Neuronal stem cell (in vitro differentiated cells): ENCODE measurements at regions not wholly inside any gene's neighbourhood (a gene's known extent, or its start where the extent isn't known, plus 50 kb on each side); places are given as distances from the start of the nearest gene placed in this dataset.

ENCODE experiments used
- DNase-seq: peaks from one replicate; pipeline ENCODE4 v3.0.0-alpha.2; 2013; ENCODE audit warnings: low spot score
- H2AFZ ChIP-seq: one replicate; pipeline ENCODE4 v1.6.1; 2013; ENCODE audit warnings: mild to moderate bottlenecking, low read length, inconsistent platforms
- H2AK5ac ChIP-seq: 2 replicates; pipeline ENCODE4 v1.6.1; 2013; ENCODE audit warnings: low read depth, mild to moderate bottlenecking, inconsistent platforms, low read length, moderate library complexity, mixed read lengths
- H2BK120ac ChIP-seq: 2 replicates; pipeline ENCODE4 v1.6.1; 2013; ENCODE audit warnings: low read depth, mild to moderate bottlenecking, inconsistent platforms, low read length, moderate library complexity, mixed read lengths
- H2BK12ac ChIP-seq: one replicate; pipeline ENCODE4 v1.6.1; 2013; ENCODE audit warnings: low read length, inconsistent platforms
- H2BK15ac ChIP-seq: 2 replicates; pipeline ENCODE4 v1.6.1; 2013; ENCODE audit warnings: mild to moderate bottlenecking, low read length, inconsistent platforms, mixed read lengths
- H2BK5ac ChIP-seq: one replicate; pipeline ENCODE4 v1.6.1; 2013; ENCODE audit warnings: inconsistent platforms, mild to moderate bottlenecking, low read length, moderate library complexity
- H3K14ac ChIP-seq: one replicate; pipeline ENCODE4 v1.6.1; 2013; ENCODE audit warnings: low read length, inconsistent platforms
- H3K18ac ChIP-seq: 2 replicates; pipeline ENCODE4 v1.6.1; 2013; ENCODE audit warnings: low read length, inconsistent platforms
- H3K23ac ChIP-seq: 2 replicates; pipeline ENCODE4 v1.6.1; 2013; ENCODE audit warnings: low read depth, mild to moderate bottlenecking, mixed read lengths, low read length, inconsistent platforms; ENCODE audit not compliant: poor library complexity
- H3K27ac ChIP-seq: replicated peaks from 3 replicates; pipeline ENCODE4 v1.5.1; 2013; ENCODE audit warnings: low read length, inconsistent platforms
- H3K27me3 ChIP-seq, 3 experiments: 2 replicates each; pipeline ENCODE4 v1.6.1; 2013; ENCODE audit warnings: low read length in 3 of 3, mild to moderate bottlenecking in 2 of 3, inconsistent platforms in 1 of 3, low read depth in 1 of 3, mixed read lengths in 1 of 3, moderate library complexity in 1 of 3; ENCODE audit not compliant: control insufficient read depth in 3 of 3, insufficient read depth in 3 of 3
- H3K36me3 ChIP-seq, 2 donors: replicated peaks in 1 of 2; 2 replicates each; pipeline ENCODE4 v1.6.1; 2013; ENCODE audit warnings: low read length in 2 of 2; ENCODE audit not compliant: control insufficient read depth in 2 of 2, insufficient read depth in 2 of 2
- H3K4ac ChIP-seq: 2 replicates; pipeline ENCODE4 v1.6.1; 2013; ENCODE audit warnings: inconsistent platforms, mild to moderate bottlenecking, low read length, moderate library complexity
- H3K4me1 ChIP-seq, 2 donors: 1 replicate in 1 of 2; 2 replicates in 1 of 2; pipeline ENCODE4 v1.6.1; 2013; ENCODE audit warnings: low read length in 2 of 2, low read depth in 1 of 2; ENCODE audit not compliant: control insufficient read depth in 2 of 2, insufficient read depth in 1 of 2
- H3K4me2 ChIP-seq: one replicate; pipeline ENCODE4 v1.6.1; 2013; ENCODE audit warnings: mild to moderate bottlenecking, low read length, inconsistent platforms; ENCODE audit not compliant: insufficient read depth, poor library complexity, severe bottlenecking
- H3K4me3 ChIP-seq, 2 donors: 2 replicates each; pipeline ENCODE4 v1.5.1; 2013; ENCODE audit warnings: low read length in 2 of 2, mild to moderate bottlenecking in 2 of 2, inconsistent platforms in 1 of 2, moderate library complexity in 1 of 2
- H3K79me1 ChIP-seq: one replicate; pipeline ENCODE4 v1.6.1; 2013; ENCODE audit warnings: low read depth, mild to moderate bottlenecking, inconsistent platforms, low read length, moderate library complexity
- H3K9ac ChIP-seq: one replicate; pipeline ENCODE4 v1.6.1; 2013; ENCODE audit warnings: mild to moderate bottlenecking, low read depth, low read length, inconsistent platforms; ENCODE audit not compliant: poor library complexity
- H3K9me3 ChIP-seq, 2 donors: replicated peaks in 1 of 2; 2 replicates each; pipeline versions ENCODE3 to v1.6.1; 2013; ENCODE audit warnings: low read length in 2 of 2, mild to moderate bottlenecking in 2 of 2, inconsistent platforms in 1 of 2, low read depth in 1 of 2, mixed read lengths in 1 of 2, moderate library complexity in 1 of 2; ENCODE audit not compliant: control insufficient read depth in 2 of 2, insufficient read depth in 1 of 2
- H4K8ac ChIP-seq: one replicate; pipeline ENCODE4 v1.6.1; 2013; ENCODE audit warnings: low read depth, mild to moderate bottlenecking, inconsistent platforms, low read length, moderate library complexity
- H4K91ac ChIP-seq: one replicate; pipeline ENCODE4 v1.6.1; 2013; ENCODE audit warnings: low read length, low read depth, mild to moderate bottlenecking, inconsistent platforms; ENCODE audit not compliant: poor library complexity
- WGBS, 2 donors: extraction: QIAGEN DNeasy Blood & Tissue Kit; methylation state at CpG; one replicate each; pipeline ENCODE4 v1.1.7; 2013; ENCODE audit warnings: missing lambda C conversion rate in 2 of 2, mixed read lengths in 1 of 2; ENCODE audit not compliant: insufficient read length in 2 of 2, insufficient replicate concordance in 1 of 2; ENCODE audit errors: extremely low coverage in 2 of 2; 5-methylcytosine and 5-hydroxymethylcytosine counted together

DNA sequence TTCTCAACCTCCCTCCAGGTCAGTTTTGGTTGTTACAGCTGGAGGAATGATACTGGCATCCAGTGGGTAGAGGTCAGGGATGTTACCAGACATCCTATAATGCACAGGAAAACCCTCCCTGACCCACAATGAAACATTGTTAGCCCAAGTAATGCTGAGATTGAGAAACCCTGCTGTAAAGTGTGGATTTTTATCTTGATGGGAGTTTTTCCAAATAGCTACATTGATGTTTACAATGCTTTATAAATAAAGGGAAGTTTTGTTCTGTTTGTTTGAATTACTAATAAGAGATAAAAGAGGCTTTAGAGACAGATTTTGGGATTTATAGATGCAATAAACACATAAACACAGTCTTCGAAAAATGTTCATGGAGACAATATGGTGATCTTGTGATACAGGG lies 194.0 kb upstream of the NUDT6 start:
- no peak for DNase-seq
- no peak overlapping the region for H2BK120ac ChIP-seq
- H3K18ac ChIP-seq, result no peak overlapping the region
- WGBS, 2 donors, result no CpG with 5 or more reads among the region's 1 CpG
- H3K9me3 ChIP-seq, result peaks cover 10 to 21% of the 10 kb centered on the region in 2 donors
- no peak overlapping the region for H2BK15ac ChIP-seq
- H3K4me2 ChIP-seq, result no peak overlapping the region
- H3K14ac ChIP-seq, result no peak overlapping the region
- no peak overlapping the region for H3K9ac ChIP-seq
- H3K27me3 ChIP-seq, result no peaks in the 10 kb centered on the region
- no peak overlapping the region for H3K4ac ChIP-seq
- H3K79me1 ChIP-seq, result peaks cover 7% of the 10 kb centered on the region
- H3K27ac ChIP-seq, result no peak overlapping the region
- no peak overlapping the region for H2BK12ac ChIP-seq
- no peak overlapping the region for H4K8ac ChIP-seq
- H3K4me3 ChIP-seq, result no peak overlapping the region
- peaks cover 5 to 7% of the 10 kb centered on the region in 2 donors for H3K36me3 ChIP-seq
- H3K23ac ChIP-seq, result no peak overlapping the region
- H2AFZ ChIP-seq, result no peak overlapping the region
- no peaks in the 10 kb centered on the region for H3K4me1 ChIP-seq
- no peak overlapping the region for H2BK5ac ChIP-seq
- H2AK5ac ChIP-seq, result no peak overlapping the region
- no peak overlapping the region for H4K91ac ChIP-seq

DNA sequence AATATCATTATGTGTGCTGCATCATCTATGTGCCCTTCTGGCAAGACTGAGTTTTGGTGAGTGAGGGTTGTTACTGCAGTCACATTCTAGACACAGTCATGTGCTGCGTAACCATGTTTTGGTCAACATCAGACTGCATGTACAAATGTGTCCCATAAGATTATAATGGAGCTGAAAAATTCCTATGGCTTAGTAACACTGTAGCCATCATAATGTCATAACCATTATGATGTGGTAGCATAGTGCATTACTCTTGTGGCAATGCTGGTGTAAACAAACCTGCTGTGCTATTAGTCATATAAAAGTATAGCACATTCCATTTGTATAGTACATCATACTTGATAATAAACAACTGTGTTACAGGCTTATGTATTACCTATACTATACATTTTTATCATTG lies 198.1 kb upstream of the NUDT6 start:
- H3K79me1 ChIP-seq, result no peaks in the 10 kb centered on the region
- WGBS, 2 donors, result no CpG with 5 or more reads among the region's 1 CpG
- no peak overlapping the region for H3K27ac ChIP-seq
- H3K4me3 ChIP-seq, result no peak overlapping the region
- H2BK5ac ChIP-seq, result no peak overlapping the region
- H3K36me3 ChIP-seq, result no peaks in the 10 kb centered on the region
- no peak overlapping the region for H2BK15ac ChIP-seq
- H2AK5ac ChIP-seq, result no peak overlapping the region
- no peak overlapping the region for H4K8ac ChIP-seq
- no peak overlapping the region for H4K91ac ChIP-seq
- H3K9ac ChIP-seq, result no peak overlapping the region
- H2AFZ ChIP-seq, result no peak overlapping the region
- peaks cover 0 to 4% of the 10 kb centered on the region in 2 donors for H3K9me3 ChIP-seq
- no peak overlapping the region for H3K23ac ChIP-seq
- H2BK12ac ChIP-seq, result no peak overlapping the region
- H3K4me2 ChIP-seq, result no peak overlapping the region
- H3K14ac ChIP-seq, result no peak overlapping the region
- no peak overlapping the region for H3K18ac ChIP-seq
- H3K4ac ChIP-seq, result no peak overlapping the region
- no peak for DNase-seq
- H2BK120ac ChIP-seq, result no peak overlapping the region
- H3K4me1 ChIP-seq, result no peaks in the 10 kb centered on the region
- H3K27me3 ChIP-seq, result no peaks in the 10 kb centered on the region

DNA sequence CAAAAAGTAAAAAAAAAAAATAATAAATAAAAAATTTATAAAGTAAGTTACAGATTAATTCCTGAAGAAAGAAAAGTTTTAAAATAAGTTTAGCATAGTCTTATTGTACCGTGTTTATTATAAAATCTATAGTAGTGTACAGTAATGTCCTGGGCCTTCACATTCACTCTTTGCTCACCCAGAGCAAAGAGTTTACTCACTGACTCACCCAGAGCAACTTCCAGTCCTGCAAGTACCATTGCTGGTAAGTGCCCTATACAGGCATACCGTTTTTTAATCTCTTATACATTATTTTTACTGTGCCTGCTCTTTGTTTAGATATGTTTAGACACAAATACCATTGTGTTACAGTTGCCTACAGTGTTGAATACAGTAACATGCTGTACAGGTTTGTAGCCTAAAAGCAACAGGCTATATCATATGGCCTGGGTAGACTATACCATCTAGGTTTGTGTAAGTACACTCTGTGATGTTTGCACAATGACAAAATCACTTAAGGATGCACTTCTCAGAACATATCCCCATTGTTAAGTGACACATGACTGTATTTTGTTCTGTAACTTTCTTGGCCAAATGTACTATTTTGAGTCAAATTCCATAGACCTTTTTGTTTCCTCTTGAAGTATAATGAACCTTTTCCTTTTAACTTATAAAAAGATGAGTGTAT lies 199.0 kb upstream of the NUDT6 start:
- H2BK5ac ChIP-seq, result no peak overlapping the region
- H2BK120ac ChIP-seq, result no peak overlapping the region
- no peak overlapping the region for H3K4ac ChIP-seq
- no peak overlapping the region for H3K14ac ChIP-seq
- no peak overlapping the region for H3K18ac ChIP-seq
- H2AFZ ChIP-seq, result no peak overlapping the region
- H3K27ac ChIP-seq, result no peak overlapping the region
- peaks cover 0 to 4% of the 10 kb centered on the region in 2 donors for H3K9me3 ChIP-seq
- H2BK15ac ChIP-seq, result no peak overlapping the region
- H3K27me3 ChIP-seq, result no peaks in the 10 kb centered on the region
- no peak for DNase-seq
- no peak overlapping the region for H2AK5ac ChIP-seq
- WGBS, 2 donors, result no CpG with 5 or more reads among the region's 2 CpGs
- H3K79me1 ChIP-seq, result no peaks in the 10 kb centered on the region
- H4K91ac ChIP-seq, result no peak overlapping the region
- H3K4me1 ChIP-seq, result no peaks in the 10 kb centered on the region
- no peak overlapping the region for H2BK12ac ChIP-seq
- no peak overlapping the region for H3K4me2 ChIP-seq
- H3K9ac ChIP-seq, result no peak overlapping the region
- no peak overlapping the region for H4K8ac ChIP-seq
- H3K36me3 ChIP-seq, result no peaks in the 10 kb centered on the region
- H3K23ac ChIP-seq, result no peak overlapping the region
- H3K4me3 ChIP-seq, result no peak overlapping the region

DNA sequence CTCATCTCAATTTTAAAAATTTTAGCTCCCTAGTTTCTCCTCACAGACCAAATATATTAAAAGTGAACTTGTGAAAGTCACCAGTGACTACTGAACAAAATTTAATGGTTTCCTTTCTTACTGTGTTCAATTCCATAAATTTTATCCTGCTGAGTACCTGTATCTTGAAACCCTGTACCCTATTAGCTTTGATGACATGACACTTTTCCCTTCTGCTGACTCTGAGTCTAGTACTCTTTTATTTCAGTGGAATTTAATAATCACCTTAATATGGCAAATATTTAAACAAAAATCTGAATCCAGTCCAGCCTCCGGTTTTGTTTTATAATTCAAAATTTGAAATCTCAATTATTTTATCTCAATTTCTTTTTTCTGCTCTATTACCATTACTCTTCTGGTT lies 203.1 kb upstream of the NUDT6 start:
- no peak for DNase-seq
- Histone ChIP-seq H3K36me3 (no peaks in the 10 kb centered on the region), H2AK5ac (no peak overlapping the region), H2BK120ac (no peak overlapping the region), H2AFZ (no peak overlapping the region), H3K9me3 (peaks cover 0 to 9% of the 10 kb centered on the region in 2 donors), H3K4ac (no peak overlapping the region), H3K23ac (no peak overlapping the region), H4K8ac (no peak overlapping the region), H3K14ac (no peak overlapping the region), H4K91ac (no peak overlapping the region), H3K27ac (no peak overlapping the region), H3K4me3 (no peak overlapping the region), H3K27me3 (no peaks in the 10 kb centered on the region), H3K4me2 (no peak overlapping the region), H2BK12ac (no peak overlapping the region), H3K18ac (no peak overlapping the region), H3K9ac (no peak overlapping the region), H2BK5ac (no peak overlapping the region), H3K79me1 (no peaks in the 10 kb centered on the region), H2BK15ac (no peak overlapping the region), H3K4me1 (peaks cover 0 to 10% of the 10 kb centered on the region in 2 donors)
- no CpG with 5 or more reads among the region's 1 CpG for WGBS, 2 donors
